Uterus (tissue), 2 donors: ENCODE measurements at regions not wholly inside any gene's neighbourhood (a gene's known extent, or its start where the extent isn't known, plus 50 kb on each side); places are given as distances from the start of the nearest gene placed in this dataset.

ENCODE experiments used
- CTCF ChIP-seq, 4 experiments: fragments of 200-600 bp in 2 of 4; fragments of 450-650 bp in 2 of 4; sonication (generic) in 2 of 4; IDR thresholded peaks; one replicate each; pipeline ENCODE4 v1.5.1; 2016 to 2019; ENCODE audit warnings: antibody characterized with exemption in 4 of 4, mild to moderate bottlenecking in 2 of 4, moderate library complexity in 1 of 4
- POLR2A ChIP-seq, 2 donors: fragments of 450-650 bp; IDR thresholded peaks; one replicate each; pipeline ENCODE4 v1.6.1; 2016; ENCODE audit warnings: antibody characterized with exemption in 2 of 2, mild to moderate bottlenecking in 1 of 2, moderate library complexity in 1 of 2

GRCh38 chr6:139765825-139766285 lies 391.4 kb upstream of the CITED2 start:
- TF ChIP-seq CTCF (IDR thresholded peaks at IDR 0.05) (no peak), POLR2A (IDR thresholded peaks at IDR 0.05) (no peak)
